DMS153 (cell line): ENCODE measurements at regions not wholly inside any gene's neighbourhood (a gene's known extent, or its start where the extent isn't known, plus 50 kb on each side); places are given as distances from the start of the nearest gene placed in this dataset.

Experiments used
- DNase-seq: peaks from one replicate; lab custom pipeline; 2025; lab: John Stamatoyannopoulos, UW

DNA sequence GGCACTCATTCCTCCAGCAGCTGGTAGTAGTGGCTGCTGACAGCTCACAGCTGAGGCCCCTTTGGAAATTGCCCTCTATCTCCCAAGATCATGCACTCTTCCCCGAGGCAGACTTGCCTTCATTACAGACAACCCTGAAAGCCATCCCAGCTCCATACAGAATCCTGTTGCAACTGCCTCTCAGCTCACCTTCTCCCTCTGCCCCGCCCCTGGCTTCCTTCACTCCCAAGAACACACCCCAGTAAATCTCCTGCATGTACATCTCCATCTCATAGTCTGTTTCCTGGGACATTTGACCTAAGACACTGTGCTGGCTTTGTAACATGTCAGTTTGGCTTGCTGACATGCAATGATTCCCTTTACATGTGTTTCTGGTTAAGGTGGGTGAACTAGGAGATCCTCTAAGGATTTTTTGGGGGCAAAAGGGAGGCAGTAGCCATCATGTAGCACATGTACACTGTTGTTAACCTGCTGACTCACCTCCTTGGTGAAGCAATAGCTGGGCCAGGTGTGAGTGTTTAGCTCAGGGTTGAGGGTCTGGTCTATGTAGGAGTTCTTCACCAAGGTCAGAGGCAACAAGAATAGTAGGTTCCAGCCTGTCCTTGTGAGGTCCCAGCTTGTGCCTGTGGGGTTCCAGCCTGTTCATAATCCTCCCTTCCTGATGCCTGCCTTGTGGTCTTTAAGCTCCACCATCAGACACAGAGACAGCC lies 179.6 kb downstream of the CSNK2A3 start:
- no peak for DNase-seq

DNA sequence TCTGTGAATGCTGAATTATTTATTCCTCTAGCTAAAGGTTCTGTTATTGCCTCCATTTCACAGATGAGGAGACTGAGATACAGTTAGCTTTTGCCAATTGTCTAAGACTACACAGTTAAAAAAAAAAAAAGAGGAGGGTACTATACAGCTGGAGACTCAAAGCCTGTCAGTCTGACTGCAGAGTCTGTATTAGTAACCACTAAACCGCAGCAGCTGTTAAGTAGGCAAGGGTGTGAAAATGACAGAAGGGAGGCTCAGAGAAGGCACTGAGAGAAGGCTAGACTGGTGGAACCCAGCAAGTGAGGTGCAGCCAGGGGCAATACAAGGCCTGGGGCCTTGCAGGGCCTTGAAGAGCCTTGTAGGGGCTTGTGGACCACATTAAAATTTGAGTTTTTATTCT lies 181.2 kb downstream of the CSNK2A3 start:
- no peak for DNase-seq

GRCh38 chr11:11171285-11171684 lies 181.8 kb downstream of the CSNK2A3 start:
- DNase-seq, result no peak

GRCh38 chr11:11170352-11171084 lies 182.5 kb downstream of the CSNK2A3 start:
- no peak for DNase-seq

GRCh38 chr11:11169715-11170351 lies 183.2 kb downstream of the CSNK2A3 start:
- no peak for DNase-seq

GRCh38 chr11:11167806-11168205 lies 185.2 kb downstream of the CSNK2A3 start:
- no peak for DNase-seq

- no peak for DNase-seq
Measured at GRCh38 chr11:11164334-11164690, 188.7 kb downstream of the CSNK2A3 start.

DNA sequence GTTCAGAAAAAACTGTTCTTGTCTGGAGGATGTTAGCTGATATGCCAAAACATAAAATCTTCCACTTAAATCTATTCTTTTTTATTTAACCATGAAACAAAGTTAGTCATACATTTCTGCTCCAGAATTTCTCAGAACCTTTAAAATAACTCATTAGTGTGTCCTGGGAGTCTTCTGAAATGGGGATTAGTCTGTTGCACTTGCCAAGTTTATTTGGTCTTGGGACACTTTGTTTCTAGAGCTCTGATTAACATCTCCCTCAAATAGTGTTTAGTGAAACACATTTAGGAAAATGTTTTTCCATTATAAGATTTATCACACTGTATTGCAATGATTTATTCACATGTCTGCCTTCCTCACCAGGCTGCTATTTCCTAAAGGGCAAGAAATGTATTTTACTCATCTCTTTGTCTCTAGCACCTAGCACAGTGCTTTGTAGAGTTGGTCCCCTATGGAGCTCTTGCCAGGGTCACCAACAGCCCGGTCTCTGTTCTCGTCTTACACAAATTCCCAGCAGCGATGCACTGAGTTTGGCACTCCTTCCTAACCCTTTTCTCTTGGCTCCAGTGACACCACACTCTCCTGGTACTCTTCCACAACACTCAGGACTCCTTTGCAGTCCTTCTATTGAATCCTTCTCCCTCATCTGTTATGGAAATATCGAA lies 189.2 kb downstream of the CSNK2A3 start:
- DNase-seq, result no peak

- DNase-seq, result no peak
Measured at GRCh38 chr11:11163236-11163635, 189.8 kb downstream of the CSNK2A3 start.

GRCh38 chr11:11157185-11157584 lies 195.9 kb downstream of the CSNK2A3 start:
- DNase-seq, result peak; percentile 8

- no peak for DNase-seq
Measured at GRCh38 chr11:11155962-11156815, 196.9 kb downstream of the CSNK2A3 start.

DNA sequence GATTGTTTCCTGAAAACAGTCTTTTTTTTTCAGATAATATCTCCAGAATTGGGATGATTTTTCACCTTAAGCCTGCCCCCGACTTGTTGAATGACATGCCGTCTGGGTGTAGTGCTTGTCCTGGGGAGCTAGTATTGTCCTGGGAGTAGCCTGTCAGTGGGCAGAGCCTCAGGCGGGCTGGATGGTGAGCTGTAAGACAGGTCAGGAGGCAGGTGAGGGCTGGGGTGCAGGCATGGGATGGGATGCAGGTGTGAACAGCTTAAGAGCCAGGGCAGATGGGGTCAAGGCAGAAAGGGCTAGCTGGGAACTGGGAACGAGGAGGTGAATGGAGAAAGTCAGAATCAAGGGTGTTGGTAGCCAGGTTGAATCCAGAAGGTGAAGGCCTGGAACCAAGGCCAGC lies 200.2 kb downstream of the CSNK2A3 start:
- DNase-seq, result no peak

DNA sequence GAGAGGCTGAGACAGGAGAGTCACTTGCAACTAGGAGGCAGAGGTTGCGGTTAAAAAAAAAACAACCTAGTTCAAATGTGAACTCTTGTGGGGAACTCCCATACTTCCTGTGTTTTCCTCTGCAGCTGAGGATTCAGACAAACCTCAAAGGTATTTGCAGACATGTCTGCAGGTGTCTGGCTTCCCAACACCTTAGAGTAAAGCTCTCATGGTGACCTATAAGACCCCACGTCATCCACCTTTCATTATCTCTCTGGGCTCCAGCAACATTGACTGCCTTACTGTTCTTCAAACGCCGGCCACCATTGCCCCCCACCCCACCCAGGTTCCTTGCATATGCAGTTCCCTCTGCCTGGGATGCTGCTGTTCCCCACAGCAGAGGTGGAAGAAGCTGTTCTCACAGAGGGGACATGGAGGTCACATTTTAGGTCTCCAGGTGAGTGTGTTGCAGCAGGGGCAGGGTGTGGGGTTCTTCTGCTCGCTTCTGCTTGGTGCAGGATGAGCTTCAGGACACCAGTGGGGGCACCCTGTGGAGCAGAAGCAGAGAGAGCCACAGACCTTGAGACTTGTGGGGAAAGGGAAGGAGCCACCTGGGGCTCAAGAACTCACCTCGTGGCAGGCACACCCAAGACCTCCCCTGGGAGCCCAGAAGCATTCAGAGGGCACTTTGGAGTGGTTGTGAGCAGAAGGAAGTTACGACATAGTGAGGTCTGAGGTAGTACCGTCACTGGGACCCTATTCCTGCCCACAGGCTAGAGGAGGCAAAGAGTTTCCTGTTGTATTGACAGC lies 203.2 kb downstream of the CSNK2A3 start:
- DNase-seq, result no peak

DNA sequence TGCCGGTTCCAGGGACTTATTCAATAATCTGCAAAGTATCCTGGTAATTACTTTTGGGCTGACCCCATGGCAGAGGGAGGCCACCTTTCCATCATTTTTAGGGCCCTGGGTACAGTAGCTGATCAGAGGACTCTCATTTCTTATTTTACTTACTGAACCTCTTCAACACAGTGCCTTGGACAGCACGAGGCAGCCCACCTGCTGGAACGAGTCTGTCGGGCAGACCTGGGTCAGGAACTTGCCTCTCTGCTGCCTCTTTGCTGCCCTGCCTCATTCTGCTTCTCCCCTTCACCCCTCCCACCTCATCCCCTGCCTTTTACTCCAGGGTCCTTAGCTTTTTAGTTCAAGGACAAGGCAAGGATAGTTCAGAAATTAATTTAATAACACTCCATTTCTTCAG lies 204.5 kb downstream of the CSNK2A3 start:
- DNase-seq, result no peak

DNA sequence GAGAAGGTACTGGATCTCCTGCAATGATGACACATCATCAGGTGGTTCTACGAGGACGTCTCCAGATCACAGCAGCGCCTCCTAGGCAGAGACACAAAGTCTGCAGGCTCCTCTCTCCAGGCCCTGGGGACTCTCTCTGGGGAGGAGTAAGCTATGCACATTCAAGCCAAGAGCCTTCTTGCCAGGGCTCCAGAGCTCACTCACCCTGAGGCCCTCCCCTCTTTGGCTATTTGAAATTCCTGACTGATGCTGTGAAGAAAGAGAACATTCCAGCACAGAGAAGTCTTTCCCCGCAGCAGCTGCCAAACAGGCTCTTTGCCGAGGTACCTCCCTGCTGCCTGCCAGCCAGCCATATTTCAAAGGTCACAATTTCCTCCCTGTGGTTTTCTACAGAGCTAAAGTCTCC lies 204.9 kb downstream of the CSNK2A3 start:
- no peak for DNase-seq

DNA sequence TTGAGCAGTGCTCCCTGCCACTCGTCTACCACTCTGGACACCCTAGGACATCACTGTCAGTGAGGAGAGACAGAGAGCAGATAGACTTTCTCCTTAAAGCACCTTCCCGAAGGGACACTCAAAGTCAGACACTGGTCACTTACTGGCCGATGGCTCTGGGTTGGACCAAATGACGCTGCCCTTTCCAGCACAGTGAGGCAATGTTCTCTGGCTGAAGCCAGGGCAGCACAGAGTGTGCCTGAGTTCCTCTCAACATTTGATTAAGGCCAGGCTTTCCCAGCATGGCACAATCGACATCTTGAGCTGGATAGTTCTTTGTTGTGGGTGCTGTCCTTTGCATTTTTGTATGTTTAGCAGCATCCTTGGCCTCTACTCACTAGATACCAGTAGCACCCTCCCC lies 206.2 kb downstream of the CSNK2A3 start:
- DNase-seq, result no peak

DNA sequence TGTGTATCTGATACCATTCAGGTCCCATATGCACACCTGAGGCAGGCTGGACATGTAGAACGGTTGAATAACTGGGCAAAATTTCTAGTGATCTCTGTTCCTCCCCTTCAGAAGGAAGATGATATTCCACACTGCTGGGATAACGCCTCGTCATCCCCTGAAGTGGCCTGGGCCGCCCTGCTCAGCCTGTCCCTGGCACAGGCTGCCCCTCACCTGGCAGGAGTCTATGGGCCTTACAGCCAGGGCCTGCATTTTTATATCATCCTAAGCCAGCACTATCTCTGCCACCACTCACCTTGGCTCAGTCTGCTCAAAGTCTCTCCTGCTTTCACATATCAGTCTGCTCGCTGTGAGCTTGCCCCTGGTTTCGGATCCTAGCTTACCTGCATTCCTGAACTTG lies 209.2 kb downstream of the CSNK2A3 start:
- no peak for DNase-seq

DNA sequence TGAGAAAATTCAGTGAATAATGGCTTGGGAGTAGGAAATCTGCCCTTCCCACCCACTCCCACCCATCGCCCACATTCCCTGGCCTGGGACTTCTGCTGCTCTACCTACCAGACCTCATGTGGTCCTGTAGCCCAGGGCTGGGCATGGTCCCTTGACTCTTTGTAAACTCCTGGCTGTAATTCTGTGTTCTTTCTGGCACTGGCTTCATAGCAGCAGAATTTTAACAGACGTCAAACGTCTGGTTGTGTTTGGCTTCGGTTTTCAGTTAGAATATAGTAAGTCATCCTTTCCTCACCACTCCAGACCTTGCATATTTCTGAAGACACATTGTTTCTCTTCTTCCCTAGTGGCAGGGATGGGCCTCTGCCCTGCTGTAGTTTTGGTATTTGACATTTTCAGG lies 210.6 kb downstream of the CSNK2A3 start:
- no peak for DNase-seq

DNA sequence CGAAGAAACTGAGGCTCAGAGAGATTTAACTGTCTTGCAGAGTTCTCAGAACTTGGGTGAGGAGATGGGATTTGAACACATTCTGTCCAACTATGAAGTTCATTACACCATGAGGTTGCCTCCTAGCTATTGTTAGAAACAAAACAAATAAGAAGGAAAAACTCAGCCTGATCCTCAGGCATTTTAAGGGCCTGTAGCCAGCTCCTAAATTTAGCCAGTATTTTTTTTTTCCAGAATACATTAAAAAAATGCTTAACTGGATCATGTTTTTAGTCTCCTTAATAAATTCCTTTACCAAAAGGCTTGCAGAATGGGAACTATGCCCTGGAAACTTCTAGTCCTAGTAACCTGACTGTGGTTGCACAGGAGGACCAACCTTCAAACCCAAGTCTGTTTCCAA lies 212.0 kb downstream of the CSNK2A3 start:
- no peak for DNase-seq

DNA sequence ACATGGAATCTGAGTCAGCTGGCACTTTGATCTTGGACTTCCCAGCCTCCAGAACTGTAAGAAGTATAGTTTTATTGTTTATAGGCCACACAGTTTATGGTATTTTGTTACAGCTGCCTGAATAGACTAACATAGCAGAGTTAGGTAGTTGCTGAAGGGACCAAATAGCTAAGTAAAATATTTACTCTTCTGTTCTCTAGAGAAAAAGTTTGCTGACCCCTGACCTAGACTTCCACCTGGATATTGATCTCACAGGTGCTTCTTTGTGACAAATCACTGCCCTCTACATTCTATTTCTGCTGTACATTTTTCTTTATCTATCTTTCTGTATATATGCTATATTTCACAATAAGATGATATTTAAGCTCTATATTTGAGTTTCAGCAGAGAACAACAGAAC lies 212.5 kb downstream of the CSNK2A3 start:
- no peak for DNase-seq

GRCh38 chr11:11137339-11137738 lies 215.7 kb downstream of the CSNK2A3 start:
- DNase-seq, result no peak
